ENCODE measurements at regions not wholly inside any gene's neighbourhood (a gene's known extent, or its start where the extent isn't known, plus 50 kb on each side); places are given as distances from the start of the nearest gene placed in this dataset.

DNA sequence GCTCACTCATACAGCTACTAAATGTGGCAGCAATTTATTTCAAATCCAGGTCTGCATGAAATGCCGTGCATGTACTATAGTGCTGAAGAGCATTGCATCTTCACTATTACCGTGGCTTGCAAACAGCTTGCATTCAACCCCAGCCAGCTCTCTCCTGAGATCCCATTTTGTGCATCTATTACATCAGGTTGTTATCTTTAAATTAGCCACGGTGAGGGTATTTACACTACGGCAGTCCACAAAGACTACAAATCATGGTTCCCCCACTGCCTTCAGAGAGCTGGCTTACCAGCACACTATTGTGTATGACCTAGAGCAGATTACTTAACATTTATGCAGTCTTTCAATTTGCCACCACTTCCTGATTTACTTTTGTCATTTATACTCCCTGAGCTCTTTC lies 621.3 kb upstream of the LRATD1 start:
- no peak overlapping the region for H3K18ac ChIP-seq (ENCODE audit: insufficient read length, low read depth, low read length)
- H3K79me2 ChIP-seq (ENCODE audit: insufficient read depth, low read length): no peaks in the 10 kb centered on the region; the same call in 1 of the 2 replicates
- H3K14ac ChIP-seq (ENCODE audit: insufficient read depth, low read length): no peak overlapping the region
- H3K9me3 ChIP-seq (ENCODE audit: control insufficient read depth, low read depth, low read length): no peaks in the 10 kb centered on the region
- H3K4me1 ChIP-seq (ENCODE audit: insufficient read depth, low read length): no peaks in the 10 kb centered on the region
- H2AK5ac ChIP-seq (ENCODE audit: insufficient read length, low read length): no peak overlapping the region
- H2BK20ac ChIP-seq (ENCODE audit: low read depth, low read length, poor library complexity, severe bottlenecking): no peak overlapping the region
- no peak overlapping the region for H3K4me2 ChIP-seq (ENCODE audit: insufficient read depth, insufficient read length, low read length)
- H3K27me3 ChIP-seq (ENCODE audit: insufficient read depth, low read length): no peaks in the 10 kb centered on the region
- no peaks in the 10 kb centered on the region for H3K79me1 ChIP-seq (ENCODE audit: insufficient read depth, low read depth, low read length, poor library complexity, severe bottlenecking)
- no peak for TF ChIP-seq CTCF (conservative IDR thresholded peaks at IDR 0.05)
- Mint-ChIP-seq H3K27ac (no peak overlapping the region), H3K4me3 (no peak overlapping the region), H3K9me3 (peaks cover 11 to 17% of the 10 kb centered on the region in 2 experiments), H3K36me3 (ENCODE audit: insufficient read depth in 1 of 3, low read depth in 3 of 3) (peaks cover 6 to 12% (median 7%) of the 10 kb centered on the region in 3 experiments), H3K4me1 (no peaks in the 10 kb centered on the region), H3K27me3 (ENCODE audit: low read depth) (no peaks in the 10 kb centered on the region)
- H3K23me2 ChIP-seq (ENCODE audit: insufficient read length, low read depth, low read length, poor library complexity, severe bottlenecking): no peaks in the 10 kb centered on the region
- no peak overlapping the region for H3K27ac ChIP-seq (ENCODE audit: insufficient read length, low read depth, low read length)
- no peak overlapping the region for H2BK5ac ChIP-seq (ENCODE audit: insufficient read length, low read length)
- no peak overlapping the region for H2BK12ac ChIP-seq (ENCODE audit: insufficient read length, low read depth, low read length)
- no peak overlapping the region for H2AFZ ChIP-seq (ENCODE audit: low read length)
- no peak overlapping the region for H3T11ph ChIP-seq (ENCODE audit: low read length)
- no CpG with 5 or more reads among the region's 4 CpGs for WGBS (ENCODE audit: extremely low coverage, insufficient read length, low lambda C conversion rate)
- H4K8ac ChIP-seq (replicated peaks; ENCODE audit: insufficient read length, low read depth, low read length): no peak overlapping the region
- no peak overlapping the region for H3K9ac ChIP-seq (ENCODE audit: extremely low read depth, insufficient read length, low read length)
- no peak overlapping the region for H2BK120ac ChIP-seq (ENCODE audit: low read depth, low read length, poor library complexity, severe bottlenecking)
- no peak overlapping the region for H3K23ac ChIP-seq (ENCODE audit: insufficient read length, low read depth, low read length)
- H4K20me1 ChIP-seq (ENCODE audit: control insufficient read depth, insufficient read depth, insufficient read length): no peaks in the 10 kb centered on the region
- DNase-seq: no peak
- no peak overlapping the region for H2BK15ac ChIP-seq (ENCODE audit: low read depth, low read length)
- no peak overlapping the region for H3K4ac ChIP-seq (ENCODE audit: low read depth, low read length)
- no peak overlapping the region for H4K5ac ChIP-seq (ENCODE audit: insufficient read length, low read depth, low read length)
- no peak overlapping the region for H4K91ac ChIP-seq (ENCODE audit: insufficient read length, low read depth, low read length)
- no peak overlapping the region for H3K56ac ChIP-seq (ENCODE audit: insufficient read length, low read depth, low read length)
